Body of pancreas (tissue), 4 donors: ENCODE measurements at regions not wholly inside any gene's neighbourhood (a gene's known extent, or its start where the extent isn't known, plus 50 kb on each side); places are given as distances from the start of the nearest gene placed in this dataset.

Experiments
- CTCF ChIP-seq, 7 experiments: fragments of 450-650 bp in 4 of 7; fragments of 200-600 bp in 3 of 7; sonication (generic) in 3 of 7; IDR thresholded peaks; one replicate each; pipeline ENCODE4 v1.5.1; 2016 to 2019; ENCODE audit warnings: antibody characterized with exemption in 7 of 7
- POLR2A ChIP-seq, 3 donors: fragments of 450-650 bp; IDR thresholded peaks; one replicate each; pipeline ENCODE4 v1.6.1; 2016; ENCODE audit warnings: antibody characterized with exemption in 3 of 3, mild to moderate bottlenecking in 2 of 3

GRCh38 chr15:97459771-97460170, 500.7 kb upstream of the ARRDC4 start:
- TF ChIP-seq CTCF (IDR thresholded peaks at IDR 0.05) (no peak), POLR2A (IDR thresholded peaks at IDR 0.05) (no peak)
